SU-DHL-6 (cell line): ENCODE measurements at regions not wholly inside any gene's neighbourhood (a gene's known extent, or its start where the extent isn't known, plus 50 kb on each side); places are given as distances from the start of the nearest gene placed in this dataset.

Experiments used
- H2AFZ ChIP-seq: fragments of 200-600 bp; sonication (generic); 2 replicates; pipeline ENCODE4 v1.6.1; 2014; ENCODE audit warnings: low read depth, mild to moderate bottlenecking, moderate library complexity, mixed read lengths, antibody characterized with exemption, low read length; ENCODE audit not compliant: severe bottlenecking
- H3F3A ChIP-seq: fragments of 200-600 bp; shearing (Covaris generic); 2 replicates; pipeline ENCODE4 v1.6.0; 2016; ENCODE audit warnings: antibody characterized with exemption, mild to moderate bottlenecking; ENCODE audit not compliant: insufficient read depth
- H3K27ac ChIP-seq: fragments of 200-600 bp; sonication (generic); 2 replicates; pipeline ENCODE4 v1.5.1; 2016; ENCODE audit warnings: low read depth, mild to moderate bottlenecking, low read length, moderate library complexity, mixed read lengths
- H3K27me3 ChIP-seq: fragments of 200-600 bp; sonication (generic), shearing (Covaris generic); 2 replicates; pipeline ENCODE4 v1.6.0; 2014; ENCODE audit warnings: mild to moderate bottlenecking, low read length
- H3K36me3 ChIP-seq: fragments of 200-600 bp; sonication (generic); 2 replicates; pipeline ENCODE4 v1.6.1; 2014; ENCODE audit warnings: mild to moderate bottlenecking, low read length, mixed read lengths
- H3K4me2 ChIP-seq: fragments of 300-600, 200-600 bp; shearing (Covaris generic), sonication (generic); 2 replicates; pipeline ENCODE4 v1.6.0; 2014; ENCODE audit warnings: low read length, low read depth, mild to moderate bottlenecking; ENCODE audit not compliant: poor library complexity, severe bottlenecking
- H3K4me3 ChIP-seq: fragments of 200-600 bp; sonication (generic); 2 replicates; pipeline ENCODE4 v1.5.1; 2014; ENCODE audit warnings: antibody characterized with exemption, low read length, mild to moderate bottlenecking, mixed read lengths; ENCODE audit not compliant: insufficient read depth, poor library complexity, severe bottlenecking
- H3K79me2 ChIP-seq: fragments of 200-600 bp; sonication (generic); 2 replicates; pipeline ENCODE4 v1.6.1; 2014; ENCODE audit warnings: mild to moderate bottlenecking, low read length, moderate library complexity; ENCODE audit not compliant: insufficient read depth
- H3K9ac ChIP-seq: fragments of 200-600 bp; sonication (generic); 2 replicates; pipeline ENCODE4 v1.7.0; 2014; ENCODE audit warnings: mild to moderate bottlenecking, low read length
- H3K9me2 ChIP-seq: fragments of 200-600 bp; sonication (generic); replicated peaks from 2 replicates; pipeline ENCODE4 v1.6.1; 2014; ENCODE audit warnings: low read length; ENCODE audit not compliant: insufficient read depth
- H3K9me3 ChIP-seq: fragments of 200-600 bp; sonication (generic); 2 replicates; pipeline ENCODE4 v1.6.1; 2014; ENCODE audit warnings: low read length, mixed read lengths; ENCODE audit not compliant: insufficient read depth
- H4K20me1 ChIP-seq: fragments of 200-600 bp; sonication (generic); 2 replicates; pipeline ENCODE4 v1.6.1; 2014; ENCODE audit warnings: low read depth, mild to moderate bottlenecking, antibody characterized with exemption, low read length, moderate library complexity, mixed read lengths
- CTCF ChIP-seq: fragments of 200-600 bp; sonication (generic); IDR thresholded peaks from one replicate; pipeline ENCODE4 v1.5.1; 2017; ENCODE audit warnings: antibody characterized with exemption, mild to moderate bottlenecking, low read length, moderate library complexity; ENCODE audit not compliant: insufficient read depth, poor library complexity, severe bottlenecking
- EZH2phosphoT487 ChIP-seq: fragments of 200-600 bp; sonication (generic), shearing (Covaris generic); conservative IDR thresholded peaks from 2 replicates; pipeline ENCODE4 v1.6.1; 2018; ENCODE audit warnings: mild to moderate bottlenecking, antibody characterized with exemption, low read length, moderate library complexity, mixed read lengths

GRCh38 chr6:91613481-91613880 lies 1026.6 kb upstream of the MAP3K7 start:
- Histone ChIP-seq H3K4me2 (no peak overlapping the region), H4K20me1 (no peaks in the 10 kb centered on the region), H3F3A (no peaks in the 10 kb centered on the region)

GRCh38 chr6:91611190-91611589 lies 1024.3 kb upstream of the MAP3K7 start:
- Histone ChIP-seq H3K4me2 (no peak overlapping the region), H3K79me2 (no peaks in the 10 kb centered on the region), H3K4me3 (no peak overlapping the region), H3K9me2 (no peaks in the 10 kb centered on the region), H3K9ac (no peak overlapping the region), H3K36me3 (no peaks in the 10 kb centered on the region), H4K20me1 (no peaks in the 10 kb centered on the region), H3K27ac (no peak overlapping the region), H3K27me3 (no peaks in the 10 kb centered on the region), H2AFZ (no peak overlapping the region), H3K9me3 (no peaks in the 10 kb centered on the region), H3F3A (no peaks in the 10 kb centered on the region)
- TF ChIP-seq CTCF, result no peak
- no peak for TF ChIP-seq EZH2phosphoT487

More at GRCh38 chr6:91613481-91613880, 1026.6 kb upstream of the MAP3K7 start:
- Histone ChIP-seq H2AFZ (no peak overlapping the region), H3K27me3 (no peaks in the 10 kb centered on the region), H3K9ac (no peak overlapping the region), H3K79me2 (no peaks in the 10 kb centered on the region), H3K27ac (no peak overlapping the region), H3K9me2 (no peaks in the 10 kb centered on the region), H3K9me3 (no peaks in the 10 kb centered on the region), H3K36me3 (no peaks in the 10 kb centered on the region), H3K4me3 (no peak overlapping the region)
- TF ChIP-seq EZH2phosphoT487 (no peak), CTCF (no peak)

DNA sequence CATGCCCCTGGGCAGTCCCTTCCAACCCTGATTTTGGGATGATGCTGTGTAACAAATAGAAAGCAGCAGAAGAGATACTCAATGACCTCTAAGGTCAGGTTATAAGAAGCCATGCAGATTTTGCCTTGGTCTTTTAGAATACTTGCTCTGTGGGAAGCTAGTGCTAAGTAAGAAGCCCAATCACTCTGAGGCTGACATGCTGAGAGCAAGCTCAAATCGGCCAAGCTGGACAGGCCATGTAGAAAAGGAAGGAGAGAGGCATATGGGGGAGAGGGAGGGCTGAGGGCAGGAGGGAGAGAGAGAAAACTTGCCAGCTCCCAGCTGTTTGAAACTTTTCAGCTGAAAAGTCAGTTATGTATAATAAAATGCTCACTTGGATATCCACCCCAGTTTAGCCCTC lies 1021.6 kb upstream of the MAP3K7 start:
- Histone ChIP-seq H3K36me3 (no peaks in the 10 kb centered on the region), H3K27me3 (no peaks in the 10 kb centered on the region), H4K20me1 (no peaks in the 10 kb centered on the region), H3K9me2 (no peaks in the 10 kb centered on the region), H3K9me3 (no peaks in the 10 kb centered on the region), H3K9ac (no peak overlapping the region), H3F3A (no peaks in the 10 kb centered on the region), H2AFZ (no peak overlapping the region), H3K79me2 (no peaks in the 10 kb centered on the region), H3K4me2 (no peak overlapping the region), H3K27ac (no peak overlapping the region), H3K4me3 (no peak overlapping the region)
- TF ChIP-seq CTCF, result no peak
- no peak for TF ChIP-seq EZH2phosphoT487
